Epithelial cell of proximal tubule (primary cell): ENCODE measurements at regions not wholly inside any gene's neighbourhood (a gene's known extent, or its start where the extent isn't known, plus 50 kb on each side); places are given as distances from the start of the nearest gene placed in this dataset.

Experiments
- DNase-seq: peaks from one replicate; pipeline ENCODE4 v3.0.0-alpha.2; 2011; ENCODE audit warnings: low read depth
- H3K4me3 ChIP-seq: 2 replicates; pipeline ENCODE4 v1.5.1; 2011; ENCODE audit warnings: low read depth, mild to moderate bottlenecking, low read length
- CTCF ChIP-seq: conservative IDR thresholded peaks from 2 replicates; pipeline ENCODE4 v1.5.1; 2012; ENCODE audit warnings: low read depth, mild to moderate bottlenecking, low read length

GRCh38 chr16:20242568-20243255 is 84.6 kb downstream of the GP2 start:
- H3K4me3 ChIP-seq: no peak overlapping the region
- no peak for DNase-seq
- TF ChIP-seq CTCF: no peak

GRCh38 chr16:20241321-20241720 is 86.0 kb downstream of the GP2 start:
- DNase-seq: no peak
- no peak for TF ChIP-seq CTCF
- no peak overlapping the region for H3K4me3 ChIP-seq

- H3K4me3 ChIP-seq: no peak overlapping the region
- TF ChIP-seq CTCF: no peak
- no peak for DNase-seq
Observed at GRCh38 chr16:20236579-20237289, 90.6 kb downstream of the GP2 start.

GRCh38 chr16:20225228-20225733 is 102.0 kb downstream of the GP2 start:
- no peak for TF ChIP-seq CTCF

GRCh38 chr16:20221208-20221607 is 106.1 kb downstream of the GP2 start:
- DNase-seq: no peak
- TF ChIP-seq CTCF: no peak
- H3K4me3 ChIP-seq: no peak overlapping the region

More at GRCh38 chr16:20225228-20225733, 102.0 kb downstream of the GP2 start:
- no peak for DNase-seq
- no peak overlapping the region for H3K4me3 ChIP-seq

GRCh38 chr16:20218093-20218492 is 109.2 kb downstream of the GP2 start:
- DNase-seq: no peak
- TF ChIP-seq CTCF: no peak
- no peak overlapping the region for H3K4me3 ChIP-seq
